PC-9 (cell line): ENCODE measurements at regions not wholly inside any gene's neighbourhood (a gene's known extent, or its start where the extent isn't known, plus 50 kb on each side); places are given as distances from the start of the nearest gene placed in this dataset.

Source experiments
- BruUV-seq: library from RNA; stranded (reverse); fragments of 400-500 nt; replicated peaks from 2 replicates; lab custom pipeline; 2021; lab: Mats Ljungman, UMichigan
- CTCF ChIA-PET: fragments of 300-600 bp; sonication (Branson Sonifier 250); formaldehyde crosslinking; loops from one replicate; lab custom pipeline; 2022; ENCODE audit warnings: antibody characterized with exemption; lab: Charles Lee
- POLR2A ChIA-PET: fragments of 300-600 bp; sonication (Branson Sonifier 250); formaldehyde crosslinking; loops from one replicate; lab custom pipeline; 2022; ENCODE audit warnings: antibody characterized with exemption; ENCODE audit not compliant: unreplicated experiment; lab: Charles Lee
- DNase-seq, 2 experiments: peaks; one replicate each; pipeline versions ENCODE4 v3.0.0 to v3.0.0-alpha.2; 2015 to 2022; ENCODE audit warnings: mixed read lengths in 1 of 2
- H2AFZ ChIP-seq: fragments of 200-600 bp; sonication (generic); 2 replicates; pipeline ENCODE4 v1.8.1; 2017; ENCODE audit warnings: antibody characterized with exemption
- H3F3A ChIP-seq: fragments of 200-600 bp; sonication (generic); 2 replicates; pipeline ENCODE4 v1.8.1; 2017; ENCODE audit warnings: antibody characterized with exemption, mild to moderate bottlenecking, low read depth; ENCODE audit not compliant: insufficient read depth
- H3K27ac ChIP-seq: fragments of 200-600 bp; sonication (generic); 2 replicates; pipeline ENCODE4 v1.6.1; 2016; ENCODE audit warnings: mixed run types
- H3K27me3 ChIP-seq: fragments of 200-600 bp; sonication (generic); 2 replicates; pipeline ENCODE4 v1.6.1; 2016; ENCODE audit warnings: low read depth, mixed run types; ENCODE audit not compliant: insufficient read depth
- H3K36me3 ChIP-seq: fragments of 200-600 bp; sonication (generic); 2 replicates; pipeline ENCODE4 v1.6.1; 2016; ENCODE audit warnings: low read depth, mixed run types
- H3K4me1 ChIP-seq: fragments of 200-600 bp; sonication (generic); replicated peaks from 2 replicates; pipeline ENCODE4 v1.6.1; 2016; ENCODE audit warnings: mixed run types; ENCODE audit not compliant: insufficient read depth
- H3K4me2 ChIP-seq: fragments of 200-600 bp; sonication (generic); 2 replicates; pipeline ENCODE4 v1.6.1; 2017; ENCODE audit warnings: mixed run types
- H3K4me3 ChIP-seq: fragments of 200-600 bp; sonication (generic); 2 replicates; pipeline ENCODE4 v1.6.1; 2016; ENCODE audit warnings: mixed run types
- H3K79me2 ChIP-seq: fragments of 200-600 bp; sonication (generic); 2 replicates; pipeline ENCODE4 v1.6.1; 2017; ENCODE audit warnings: low read depth, mixed run types
- H3K9me2 ChIP-seq: fragments of 200-600 bp; sonication (generic); 2 replicates; pipeline ENCODE4 v1.8.1; 2017; ENCODE audit warnings: mild to moderate bottlenecking; ENCODE audit not compliant: insufficient read depth
- H3K9me3 ChIP-seq: fragments of 200-600 bp; sonication (generic); 2 replicates; pipeline ENCODE4 v1.8.1; 2016; ENCODE audit warnings: low read depth; ENCODE audit not compliant: insufficient read depth
- H4K20me1 ChIP-seq: fragments of 200-600 bp; sonication (generic); 2 replicates; pipeline ENCODE4 v1.8.1; 2017; ENCODE audit not compliant: insufficient read depth
- CTCF ChIP-seq: fragments of 200-600 bp; sonication (generic); conservative IDR thresholded peaks from 2 replicates; pipeline ENCODE4 v1.6.1; 2017; ENCODE audit warnings: mixed run types, antibody characterized with exemption, mild to moderate bottlenecking, moderate library complexity
- EZH2 ChIP-seq: fragments of 200-600 bp; sonication (generic); IDR thresholded peaks from 2 replicates; pipeline ENCODE4 v1.8.0; 2017; ENCODE audit warnings: antibody characterized with exemption, low read depth
- intact Hi-C: fragments of 100-400 bp; cut with micrococcal nuclease; formaldehyde crosslinking; loops from one replicate; pipeline ENCODE4 v1.10.0; 2022; ENCODE audit not compliant: unreplicated experiment

GRCh38 chr5:125038477-125038876, 292.0 kb upstream of the ZNF608 start:
- Histone ChIP-seq H3K9me2 (no peaks in the 10 kb centered on the region), H3K36me3 (no peaks in the 10 kb centered on the region), H3K27me3 (no peaks in the 10 kb centered on the region), H3K4me3 (no peak overlapping the region), H3K4me2 (no peak overlapping the region), H3F3A (no peaks in the 10 kb centered on the region), H3K9me3 (no peaks in the 10 kb centered on the region), H2AFZ (no peak overlapping the region), H3K4me1 (0 out of 2 replicates have a peak, but pooled peaks cover 2% of the 10 kb centered on the region), H4K20me1 (no peaks in the 10 kb centered on the region), H3K27ac (no peak overlapping the region), H3K79me2 (no peaks in the 10 kb centered on the region)
- DNase-seq, result no peak
- intact Hi-C loops, result no loop called here
- TF ChIP-seq CTCF, result no peak
- no peak for TF ChIP-seq EZH2
- BruUV-seq, result no TSS peak
- ChIA-PET POLR2A (no interaction called here), CTCF (no interaction called here)

- H3K27ac ChIP-seq, result no peak overlapping the region
- H3K4me1 ChIP-seq, result peaks cover 20% of the 10 kb centered on the region
- intact Hi-C loops, result no loop called here
- no peaks in the 10 kb centered on the region for H4K20me1 ChIP-seq
- no peak for DNase-seq
- H2AFZ ChIP-seq, result no peak overlapping the region
- POLR2A ChIA-PET, result no interaction called here
- no peak for TF ChIP-seq CTCF
- no peak for TF ChIP-seq EZH2
- H3K36me3 ChIP-seq, result no peaks in the 10 kb centered on the region
- H3K9me3 ChIP-seq, result no peaks in the 10 kb centered on the region
- no TSS peak for BruUV-seq
- no peaks in the 10 kb centered on the region for H3K79me2 ChIP-seq
- H3F3A ChIP-seq, result no peaks in the 10 kb centered on the region
- H3K4me2 ChIP-seq, result no peak overlapping the region
- no peaks in the 10 kb centered on the region for H3K27me3 ChIP-seq
- H3K4me3 ChIP-seq, result no peak overlapping the region
- CTCF ChIA-PET, result no interaction called here
- no peaks in the 10 kb centered on the region for H3K9me2 ChIP-seq
Observed at GRCh38 chr5:125041798-125042197, 295.4 kb upstream of the ZNF608 start.

- H3F3A ChIP-seq, result no peaks in the 10 kb centered on the region
- H3K9me3 ChIP-seq, result no peaks in the 10 kb centered on the region
- H3K27ac ChIP-seq, result no peak overlapping the region
- CTCF ChIA-PET, result no interaction called here
- no peak for DNase-seq
- H3K79me2 ChIP-seq, result no peaks in the 10 kb centered on the region
- H3K36me3 ChIP-seq, result no peaks in the 10 kb centered on the region
- no peak overlapping the region for H3K4me3 ChIP-seq
- no peak overlapping the region for H2AFZ ChIP-seq
- POLR2A ChIA-PET, result no interaction called here
- H3K4me1 ChIP-seq, result peaks cover 20% of the 10 kb centered on the region
- BruUV-seq, result no TSS peak
- H3K4me2 ChIP-seq, result no peak overlapping the region
- no peaks in the 10 kb centered on the region for H3K9me2 ChIP-seq
- H3K27me3 ChIP-seq, result no peaks in the 10 kb centered on the region
- intact Hi-C loops, result no loop called here
- TF ChIP-seq EZH2, result no peak
- TF ChIP-seq CTCF, result no peak
- H4K20me1 ChIP-seq, result no peaks in the 10 kb centered on the region
Observed at GRCh38 chr5:125042261-125042890, 295.9 kb upstream of the ZNF608 start.
